ENCODE measurements at regions not wholly inside any gene's neighbourhood (a gene's known extent, or its start where the extent isn't known, plus 50 kb on each side); places are given as distances from the start of the nearest gene placed in this dataset.

DNA sequence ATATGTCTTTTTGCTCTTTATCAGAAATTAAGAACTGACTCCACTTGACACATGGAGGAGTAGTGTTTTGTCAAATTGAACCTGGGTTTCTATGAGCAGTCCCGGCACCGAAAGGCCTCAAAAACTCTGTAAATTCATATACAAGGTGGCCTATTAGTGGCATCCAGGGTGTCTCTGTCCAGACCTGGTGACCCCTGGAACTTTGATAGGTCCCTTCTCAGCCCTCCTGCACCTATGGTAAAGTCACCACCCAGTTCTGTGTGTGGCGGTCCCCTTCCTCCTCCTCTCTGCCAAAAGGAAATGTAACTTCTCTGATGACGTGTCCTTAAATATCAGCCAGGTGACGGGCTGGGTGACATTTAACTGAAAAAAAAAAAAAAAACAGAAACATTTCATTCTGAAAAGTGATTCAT is 204.0 kb upstream of the FOXN3 start:
- WGBS (ENCODE audit: low lambda C conversion rate): 86% methylated on average over 5 of the region's 5 CpGs
- no peaks in the 10 kb centered on the region for H3K9me3 ChIP-seq
- POLR2A ChIA-PET: no interaction called here

DNA sequence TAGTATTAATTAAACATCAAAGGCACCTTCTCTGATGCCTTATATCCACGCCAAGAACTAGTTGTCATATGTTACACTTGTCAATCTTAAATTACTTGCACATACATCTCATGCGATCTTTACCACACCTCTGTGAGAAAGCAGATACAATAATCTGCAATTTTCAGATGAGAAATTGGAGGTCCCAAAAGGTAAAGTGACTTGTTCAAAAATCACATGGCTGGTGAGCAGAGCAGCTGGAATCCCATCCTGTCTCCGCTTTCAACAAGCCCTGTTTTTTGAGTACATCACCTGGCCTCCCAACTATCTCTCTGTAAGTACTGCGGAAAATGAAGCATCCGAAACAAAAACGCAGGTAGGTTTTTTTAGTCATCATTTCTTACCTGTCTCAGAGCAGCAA is 203.4 kb upstream of the FOXN3 start:
- peaks cover 5 to 22% of the 10 kb centered on the region in 2 experiments; a peak in 2 of 4 replicates for H3K4me1 ChIP-seq (ENCODE audit: control insufficient read depth in 1 of 2, insufficient read depth in 2 of 2, low read depth in 1 of 2, low read length in 1 of 2)
- no peak overlapping the region for H3K9ac ChIP-seq
- no peaks in the 10 kb centered on the region for H3K27me3 ChIP-seq (ENCODE audit: insufficient read depth)
- H3K9me2 ChIP-seq: no peaks in the 10 kb centered on the region
- H3F3A ChIP-seq (replicated peaks; ENCODE audit: insufficient read depth): no peaks in the 10 kb centered on the region
- 91% methylated on average over 6 of the region's 6 CpGs for WGBS (ENCODE audit: low lambda C conversion rate)
- H3K4me3 ChIP-seq (ENCODE audit: low read depth in 2 of 2, low read length in 1 of 2): no peak overlapping the region
- H4K20me1 ChIP-seq (ENCODE audit: insufficient read depth): no peaks in the 10 kb centered on the region
- no peak overlapping the region for H3K27ac ChIP-seq (ENCODE audit: low read depth in 2 of 2, low read length in 1 of 2)
- CTCF ChIA-PET: interaction anchor here (1.0 kb wide), 1 partner anchor 11 kb away, joined by 3 read pairs; no protein-coding TSS in a partner anchor
- TF ChIP-seq, protein P1, sequence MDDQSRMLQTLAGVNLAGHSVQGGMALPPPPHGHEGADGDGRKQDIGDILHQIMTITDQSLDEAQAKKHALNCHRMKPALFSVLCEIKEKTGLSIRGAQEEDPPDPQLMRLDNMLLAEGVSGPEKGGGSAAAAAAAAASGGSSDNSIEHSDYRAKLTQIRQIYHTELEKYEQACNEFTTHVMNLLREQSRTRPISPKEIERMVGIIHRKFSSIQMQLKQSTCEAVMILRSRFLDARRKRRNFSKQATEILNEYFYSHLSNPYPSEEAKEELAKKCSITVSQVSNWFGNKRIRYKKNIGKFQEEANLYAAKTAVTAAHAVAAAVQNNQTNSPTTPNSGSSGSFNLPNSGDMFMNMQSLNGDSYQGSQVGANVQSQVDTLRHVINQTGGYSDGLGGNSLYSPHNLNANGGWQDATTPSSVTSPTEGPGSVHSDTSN (IDR thresholded peaks at IDR 0.05): no peak
- no peak for TF ChIP-seq EZH2phosphoT487 (IDR thresholded peaks at IDR 0.05; ENCODE audit: borderline replicate concordance, low read depth)
- no peaks in the 10 kb centered on the region for H3K9me3 ChIP-seq
- no peaks in the 10 kb centered on the region for H3K36me3 ChIP-seq (replicated peaks in 1 of 2; ENCODE audit: control insufficient read depth in 1 of 2, insufficient read depth in 2 of 2, low read length in 1 of 2)
- H3K79me2 ChIP-seq (ENCODE audit: insufficient read depth): peaks cover 10% of the 10 kb centered on the region; the same call in 1 of the 2 replicates
- POLR2A ChIA-PET: no interaction called here
- no peak overlapping the region for H3K4me2 ChIP-seq
- H2AFZ ChIP-seq (ENCODE audit: low read depth): no peak overlapping the region; the same call in 1 of the 2 replicates
- DNase-seq: no peak

More for the DNA sequence above, 204.0 kb upstream of the FOXN3 start:
- H3K4me2 ChIP-seq: no peak overlapping the region
- TF ChIP-seq RAD21 (IDR thresholded peaks at IDR 0.05; ENCODE audit: low read length) (no peak), TCF12 (IDR thresholded peaks at IDR 0.05) (no peak), RXRA (IDR thresholded peaks at IDR 0.05; ENCODE audit: borderline replicate concordance, low read depth) (no peak), EZH2phosphoT487 (IDR thresholded peaks at IDR 0.05; ENCODE audit: borderline replicate concordance, low read depth) (no peak), GABPA (IDR thresholded peaks at IDR 0.05; ENCODE audit: low read depth) (no peak), POLR2AphosphoS5 (IDR thresholded peaks at IDR 0.05; ENCODE audit: low read depth, low read length) (no peak), JUND (IDR thresholded peaks at IDR 0.05) (no peak), GATA2 (CRISPR knock-in tag; IDR thresholded peaks at IDR 0.05) (no peak), FOSL2 (IDR thresholded peaks at IDR 0.05; ENCODE audit: borderline replicate concordance, low read depth) (no peak), YY1 (IDR thresholded peaks at IDR 0.05; ENCODE audit: low read depth) (no peak)
- TF ChIP-seq, protein P1 (IDR thresholded peaks at IDR 0.05): no peak
- no peaks in the 10 kb centered on the region for H3K9me2 ChIP-seq
- H3K27me3 ChIP-seq (ENCODE audit: insufficient read depth): no peaks in the 10 kb centered on the region
- no peak overlapping the region for H2AFZ ChIP-seq (ENCODE audit: low read depth)
- peaks cover 0 to 28% of the 10 kb centered on the region in 2 experiments; a peak in 2 of 4 replicates for H3K4me1 ChIP-seq (ENCODE audit: control insufficient read depth in 1 of 2, insufficient read depth in 2 of 2, low read depth in 1 of 2, low read length in 1 of 2)
- H3K79me2 ChIP-seq (ENCODE audit: insufficient read depth): peaks cover 10% of the 10 kb centered on the region; the same call in 1 of the 2 replicates
- CTCF ChIA-PET: no interaction called here
- H3K9ac ChIP-seq: no peak overlapping the region
- H3K27ac ChIP-seq (ENCODE audit: low read depth in 2 of 2, low read length in 1 of 2): no peak overlapping the region
- H3F3A ChIP-seq (replicated peaks; ENCODE audit: insufficient read depth): no peaks in the 10 kb centered on the region
- no peaks in the 10 kb centered on the region for H3K36me3 ChIP-seq (replicated peaks in 1 of 2; ENCODE audit: control insufficient read depth in 1 of 2, insufficient read depth in 2 of 2, low read length in 1 of 2)
- DNase-seq: no peak
- H4K20me1 ChIP-seq (ENCODE audit: insufficient read depth): no peaks in the 10 kb centered on the region
- H3K4me3 ChIP-seq (ENCODE audit: low read depth in 2 of 2, low read length in 1 of 2): no peak overlapping the region
